CD14-positive monocyte (primary cell): ENCODE measurements at regions not wholly inside any gene's neighbourhood (a gene's known extent, or its start where the extent isn't known, plus 50 kb on each side); places are given as distances from the start of the nearest gene placed in this dataset.

Experiments
- DNase-seq, 3 donors: peaks; one replicate each; pipeline ENCODE4 v3.0.0-alpha.2; 2011 to 2022
- H2AFZ ChIP-seq: 2 replicates; pipeline ENCODE4 v1.6.0; 2012; ENCODE audit warnings: mild to moderate bottlenecking, low read depth, low read length, inconsistent platforms; ENCODE audit not compliant: insufficient read depth, poor library complexity, severe bottlenecking
- H3K27ac ChIP-seq, 2 donors: 1 replicate in 1 of 2; 2 replicates in 1 of 2; pipeline ENCODE4 v1.5.1; 2012 to 2013; ENCODE audit warnings: low read length in 2 of 2, control low read depth in 1 of 2, inconsistent platforms in 1 of 2, low read depth in 1 of 2, mild to moderate bottlenecking in 1 of 2
- H3K27me3 ChIP-seq, 2 donors: one replicate each; pipeline versions ENCODE4 v1.6.0 to v1.6.1; 2011 to 2013; ENCODE audit warnings: low read length in 2 of 2; ENCODE audit not compliant: control insufficient read depth in 2 of 2, insufficient read depth in 2 of 2
- H3K36me3 ChIP-seq, 2 donors: replicated peaks in 1 of 2; 1 replicate in 1 of 2; 2 replicates in 1 of 2; pipeline versions ENCODE4 v1.5.1 to v1.6.1; 2012 to 2013; ENCODE audit warnings: low read length in 2 of 2, control low read depth in 1 of 2, inconsistent platforms in 1 of 2, mild to moderate bottlenecking in 1 of 2; ENCODE audit not compliant: insufficient read depth in 2 of 2, control insufficient read depth in 1 of 2
- H3K4me1 ChIP-seq, 2 donors: 1 replicate in 1 of 2; 2 replicates in 1 of 2; pipeline versions ENCODE4 v1.5.1 to v1.6.1; 2012 to 2013; ENCODE audit warnings: low read length in 2 of 2, control low read depth in 1 of 2, inconsistent platforms in 1 of 2, mild to moderate bottlenecking in 1 of 2, moderate library complexity in 1 of 2; ENCODE audit not compliant: insufficient read depth in 2 of 2, control insufficient read depth in 1 of 2
- H3K4me2 ChIP-seq: replicated peaks from 2 replicates; pipeline ENCODE3; 2012; ENCODE audit warnings: low read length, moderate library complexity, mild to moderate bottlenecking; ENCODE audit not compliant: poor library complexity, severe bottlenecking; ENCODE audit errors: extremely low read depth
- H3K4me3 ChIP-seq, 3 experiments: fragments of 200-600 bp in 1 of 3; sonication (generic) in 1 of 3; replicated peaks in 1 of 3; 1 replicate in 2 of 3; 2 replicates in 1 of 3; pipeline ENCODE4 v1.5.1; 2011 to 2013; ENCODE audit warnings: low read length in 3 of 3, mild to moderate bottlenecking in 3 of 3, control low read depth in 2 of 3, low read depth in 2 of 3, inconsistent platforms in 1 of 3, moderate library complexity in 1 of 3
- H3K79me2 ChIP-seq: 2 replicates; pipeline ENCODE4 v1.6.0; 2012; ENCODE audit warnings: mild to moderate bottlenecking, control low read depth, inconsistent platforms, low read length, moderate library complexity; ENCODE audit not compliant: insufficient read depth
- H3K9ac ChIP-seq: 2 replicates; pipeline ENCODE4 v1.6.0; 2017; ENCODE audit warnings: low read length, mild to moderate bottlenecking; ENCODE audit not compliant: insufficient read depth, poor library complexity, severe bottlenecking
- H3K9me3 ChIP-seq, 2 donors: replicated peaks in 1 of 2; 1 replicate in 1 of 2; 2 replicates in 1 of 2; pipeline versions ENCODE4 v1.5.1 to v1.6.1; 2012 to 2013; ENCODE audit warnings: low read length in 2 of 2, control low read depth in 1 of 2; ENCODE audit not compliant: control insufficient read depth in 1 of 2, insufficient read depth in 1 of 2
- H4K20me1 ChIP-seq: 2 replicates; pipeline ENCODE4 v1.6.0; 2012; ENCODE audit warnings: mild to moderate bottlenecking, low read length, control low read depth, moderate library complexity; ENCODE audit not compliant: insufficient read depth
- H3K27ac Mint-ChIP-seq, 7 donors: one replicate each; pipeline ENCODE4 v1.8.0; 2020; ENCODE audit warnings: mild to moderate bottlenecking in 7 of 7, mixed read lengths in 7 of 7, moderate library complexity in 6 of 7, inconsistent platforms in 2 of 7
- H3K27me3 Mint-ChIP-seq, 3 donors: one replicate each; pipeline ENCODE4 v1.8.0; 2021 to 2022; ENCODE audit warnings: low read depth in 3 of 3, mild to moderate bottlenecking in 3 of 3, mixed read lengths in 3 of 3, moderate library complexity in 3 of 3, inconsistent platforms in 1 of 3
- H3K36me3 Mint-ChIP-seq, 2 donors: one replicate each; pipeline ENCODE4 v1.8.0; 2020; ENCODE audit warnings: mixed read lengths in 2 of 2, inconsistent platforms in 1 of 2, mild to moderate bottlenecking in 1 of 2
- H3K4me1 Mint-ChIP-seq: one replicate; pipeline ENCODE4 v1.8.0; 2020; ENCODE audit warnings: mild to moderate bottlenecking, mixed read lengths
- H3K4me3 Mint-ChIP-seq, 2 donors: one replicate each; pipeline ENCODE4 v1.8.0; 2020; ENCODE audit warnings: mild to moderate bottlenecking in 2 of 2, mixed read lengths in 2 of 2, moderate library complexity in 1 of 2
- H3K9me3 Mint-ChIP-seq, 7 donors: one replicate each; pipeline ENCODE4 v1.8.0; 2020 to 2022; ENCODE audit warnings: mixed read lengths in 7 of 7, mild to moderate bottlenecking in 6 of 7, moderate library complexity in 6 of 7, inconsistent platforms in 2 of 7
- WGBS: methylation state at CpG from one replicate; pipeline ENCODE4 v1.1.5; 2013; ENCODE audit warnings: missing lambda C conversion rate; ENCODE audit not compliant: insufficient coverage; 5-methylcytosine and 5-hydroxymethylcytosine counted together
- intact Hi-C, 2 donors: fragments of 100-400 bp; cut with micrococcal nuclease; formaldehyde crosslinking; loops; one replicate each; pipeline versions ENCODE4 v1.15.0 to v1.15.1; 2023
- TF ChIP-seq, protein P1 (sequence below): fragments of 200-600 bp; IDR thresholded peaks from one replicate; pipeline ENCODE4 v1.8.0; 2022; ENCODE audit warnings: antibody characterized with exemption, mild to moderate bottlenecking

DNA sequence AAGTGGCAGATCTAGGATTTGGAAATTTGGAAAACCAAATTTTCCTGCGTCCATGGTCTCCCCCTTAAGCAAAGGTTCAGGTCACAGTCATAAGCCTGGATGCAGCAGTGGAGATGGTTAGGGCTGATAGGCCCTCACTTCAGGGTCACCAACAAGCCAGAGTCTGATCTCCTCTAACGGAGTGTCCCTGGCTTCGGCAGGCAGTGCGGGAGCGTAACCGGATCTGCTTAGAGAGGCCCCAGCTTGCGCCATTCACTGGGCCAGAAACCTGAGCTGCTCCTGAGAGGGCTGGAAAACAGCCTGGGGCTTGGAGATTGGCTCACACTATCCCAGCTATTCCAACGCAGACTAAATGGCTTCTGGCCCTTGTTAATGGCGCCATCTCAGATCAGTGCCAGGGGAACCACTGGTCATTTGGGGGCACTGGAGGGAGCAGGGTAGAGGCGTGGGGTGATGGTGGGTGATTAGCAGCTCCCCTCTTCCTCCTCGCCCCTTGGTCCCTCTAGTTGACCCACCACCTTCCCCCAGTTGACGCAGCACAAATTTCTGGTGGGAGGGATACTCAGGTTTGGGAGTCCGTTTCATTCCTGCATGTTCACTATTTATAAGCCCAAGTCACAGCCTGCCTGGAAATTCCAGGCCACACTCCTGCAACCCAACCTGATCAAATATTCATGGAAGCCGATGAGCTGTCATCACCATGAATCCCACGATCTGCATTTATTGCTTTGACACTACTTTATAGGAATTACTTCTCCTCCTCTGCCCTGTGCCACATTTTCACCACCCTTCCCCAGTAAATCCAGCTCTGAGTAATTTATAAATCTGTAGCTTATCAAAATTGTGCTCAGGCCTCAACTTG is 134.6 kb upstream of the CPEB4 start:
- Histone ChIP-seq H3K4me2 (no peak overlapping the region), H3K36me3 (no peaks in the 10 kb centered on the region), H3K9ac (no peak overlapping the region), H3K27ac (no peak overlapping the region), H3K79me2 (no peaks in the 10 kb centered on the region), H3K27me3 (no peaks in the 10 kb centered on the region), H2AFZ (no peak overlapping the region), H3K9me3 (no peaks in the 10 kb centered on the region), H3K4me1 (peaks cover 11 to 14% of the 10 kb centered on the region in 2 donors), H4K20me1 (no peaks in the 10 kb centered on the region), H3K4me3 (no peak overlapping the region)
- peaks cover 0 to 2% (median 1%) of the 10 kb centered on the region in 3 donors for H3K27me3 Mint-ChIP-seq
- TF ChIP-seq, protein P1, sequence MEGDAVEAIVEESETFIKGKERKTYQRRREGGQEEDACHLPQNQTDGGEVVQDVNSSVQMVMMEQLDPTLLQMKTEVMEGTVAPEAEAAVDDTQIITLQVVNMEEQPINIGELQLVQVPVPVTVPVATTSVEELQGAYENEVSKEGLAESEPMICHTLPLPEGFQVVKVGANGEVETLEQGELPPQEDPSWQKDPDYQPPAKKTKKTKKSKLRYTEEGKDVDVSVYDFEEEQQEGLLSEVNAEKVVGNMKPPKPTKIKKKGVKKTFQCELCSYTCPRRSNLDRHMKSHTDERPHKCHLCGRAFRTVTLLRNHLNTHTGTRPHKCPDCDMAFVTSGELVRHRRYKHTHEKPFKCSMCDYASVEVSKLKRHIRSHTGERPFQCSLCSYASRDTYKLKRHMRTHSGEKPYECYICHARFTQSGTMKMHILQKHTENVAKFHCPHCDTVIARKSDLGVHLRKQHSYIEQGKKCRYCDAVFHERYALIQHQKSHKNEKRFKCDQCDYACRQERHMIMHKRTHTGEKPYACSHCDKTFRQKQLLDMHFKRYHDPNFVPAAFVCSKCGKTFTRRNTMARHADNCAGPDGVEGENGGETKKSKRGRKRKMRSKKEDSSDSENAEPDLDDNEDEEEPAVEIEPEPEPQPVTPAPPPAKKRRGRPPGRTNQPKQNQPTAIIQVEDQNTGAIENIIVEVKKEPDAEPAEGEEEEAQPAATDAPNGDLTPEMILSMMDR: no peak
- H3K4me3 Mint-ChIP-seq: no peak overlapping the region
- no peaks in the 10 kb centered on the region for H3K36me3 Mint-ChIP-seq
- no peak overlapping the region for H3K27ac Mint-ChIP-seq
- intact Hi-C loops: no loop called here
- DNase-seq: no peak
- no peaks in the 10 kb centered on the region for H3K9me3 Mint-ChIP-seq
- WGBS: 100% methylated on average over 9 of the region's 15 CpGs
- H3K4me1 Mint-ChIP-seq: peaks cover 18% of the 10 kb centered on the region

DNA sequence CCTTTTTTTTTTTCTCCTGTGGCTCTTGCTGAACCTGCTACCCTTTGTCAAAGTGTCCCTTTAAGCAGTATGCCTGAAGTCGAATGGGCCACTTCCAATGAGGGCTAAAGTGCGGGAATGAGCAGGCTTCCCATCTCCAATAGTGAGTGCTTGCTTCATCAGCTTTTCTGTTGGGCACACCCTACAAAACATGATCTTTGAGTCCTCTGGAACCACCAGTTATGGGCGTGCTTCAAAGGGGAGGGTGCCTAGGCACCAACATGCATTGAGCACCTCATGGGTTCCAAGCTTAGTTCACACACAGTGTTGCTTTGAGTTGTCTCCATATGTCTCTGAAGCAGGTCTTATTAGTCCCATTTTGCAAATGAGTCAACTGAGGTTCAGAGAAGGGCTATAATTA is 132.8 kb upstream of the CPEB4 start:
- Histone ChIP-seq H3K4me3 (no peak overlapping the region), H3K36me3 (no peaks in the 10 kb centered on the region), H2AFZ (no peak overlapping the region), H3K27ac (no peak overlapping the region), H3K4me1 (peaks cover 8 to 10% of the 10 kb centered on the region in 2 donors), H3K79me2 (no peaks in the 10 kb centered on the region), H3K4me2 (no peak overlapping the region), H3K9me3 (no peaks in the 10 kb centered on the region), H4K20me1 (no peaks in the 10 kb centered on the region), H3K27me3 (no peaks in the 10 kb centered on the region), H3K9ac (no peak overlapping the region)
- no peak overlapping the region for H3K4me3 Mint-ChIP-seq
- H3K27me3 Mint-ChIP-seq: peaks cover 0 to 2% (median 1%) of the 10 kb centered on the region in 3 donors
- WGBS: 91% methylated on average over 3 of the region's 3 CpGs
- H3K9me3 Mint-ChIP-seq: no peaks in the 10 kb centered on the region
- no peak overlapping the region for H3K27ac Mint-ChIP-seq
- no peak for DNase-seq
- TF ChIP-seq, protein P1: no peak
- H3K4me1 Mint-ChIP-seq: peaks cover 19% of the 10 kb centered on the region
- intact Hi-C loops: no loop called here
- no peaks in the 10 kb centered on the region for H3K36me3 Mint-ChIP-seq
